Uterus (tissue), 3 donors: ENCODE measurements at regions not wholly inside any gene's neighbourhood (a gene's known extent, or its start where the extent isn't known, plus 50 kb on each side); places are given as distances from the start of the nearest gene placed in this dataset.

Source experiments
- DNase-seq, 2 donors: peaks; one replicate each; pipeline ENCODE4 v3.0.0-alpha.2; 2019 to 2020
- H3K27ac ChIP-seq, 2 donors: fragments of 200-600 bp; sonication (generic); 1 replicate in 1 of 2; 2 replicates in 1 of 2; pipeline ENCODE4 v1.5.1; 2016 to 2018
- H3K27me3 ChIP-seq, 2 donors: fragments of 200-600 bp; sonication (generic); one replicate each; pipeline ENCODE4 v1.5.1; 2018 to 2019; ENCODE audit warnings: control low read depth in 1 of 2
- H3K36me3 ChIP-seq, 2 donors: fragments of 200-600 bp; sonication (generic); one replicate each; pipeline ENCODE4 v1.5.1; 2019; ENCODE audit warnings: control low read depth in 1 of 2
- H3K4me1 ChIP-seq, 2 donors: fragments of 200-600 bp; sonication (generic); one replicate each; pipeline ENCODE4 v1.5.1; 2018 to 2019; ENCODE audit warnings: control low read depth in 1 of 2
- H3K4me3 ChIP-seq, 2 donors: fragments of 200-600 bp; sonication (generic); 1 replicate in 1 of 2; 2 replicates in 1 of 2; pipeline ENCODE4 v1.5.1; 2018 to 2019; ENCODE audit warnings: mild to moderate bottlenecking in 1 of 2
- H3K9me3 ChIP-seq, 2 donors: fragments of 200-600 bp; sonication (generic); one replicate each; pipeline ENCODE4 v1.5.1; 2019; ENCODE audit warnings: control low read depth in 1 of 2
- POLR2A ChIP-seq, 2 donors: fragments of 450-650 bp; IDR thresholded peaks; one replicate each; pipeline ENCODE4 v1.6.1; 2016; ENCODE audit warnings: antibody characterized with exemption in 2 of 2, mild to moderate bottlenecking in 1 of 2, moderate library complexity in 1 of 2
- intact Hi-C: fragments of 100-400 bp; cut with DNase I; formaldehyde crosslinking; loops from one replicate; pipeline ENCODE4 v1.15.1; 2023; ENCODE audit warnings: low total_unique reads
- TF ChIP-seq, protein P1 (sequence below), 4 experiments: fragments of 200-600 bp in 2 of 4; fragments of 450-650 bp in 2 of 4; sonication (generic) in 2 of 4; IDR thresholded peaks; one replicate each; pipeline ENCODE4 v1.5.1; 2016 to 2019; ENCODE audit warnings: antibody characterized with exemption in 4 of 4, mild to moderate bottlenecking in 2 of 4, moderate library complexity in 1 of 4
- donor health status: DM: yes; HTN: yes; CAD: no.

DNA sequence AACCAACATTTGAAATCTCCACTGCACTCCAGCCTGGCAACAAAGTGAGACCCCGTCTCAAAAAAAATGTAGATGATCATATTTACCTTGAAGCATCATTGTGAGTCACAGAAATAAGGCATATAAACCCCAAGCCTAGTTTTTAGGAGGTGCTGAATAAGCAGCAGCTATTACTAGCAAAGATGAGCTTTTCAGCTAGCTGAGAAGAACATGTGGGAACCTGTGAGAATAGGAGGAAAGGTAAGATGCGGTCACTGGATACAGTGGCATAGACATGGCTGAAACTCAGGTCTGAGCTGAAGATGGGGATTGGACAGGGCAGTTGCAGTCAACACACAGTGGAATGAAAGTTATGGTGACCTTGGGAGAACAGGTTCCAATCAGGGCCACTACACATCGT lies 284.3 kb upstream of the IRAK1BP1 start:
- intact Hi-C loops, result no loop called here
- H3K27me3 ChIP-seq, result no peaks in the 10 kb centered on the region
- H3K9me3 ChIP-seq, result no peaks in the 10 kb centered on the region
- H3K36me3 ChIP-seq, result no peaks in the 10 kb centered on the region
- no peak overlapping the region for H3K4me3 ChIP-seq
- H3K27ac ChIP-seq, result no peak overlapping the region
- no peak for TF ChIP-seq POLR2A (IDR thresholded peaks at IDR 0.05)
- TF ChIP-seq, protein P1, sequence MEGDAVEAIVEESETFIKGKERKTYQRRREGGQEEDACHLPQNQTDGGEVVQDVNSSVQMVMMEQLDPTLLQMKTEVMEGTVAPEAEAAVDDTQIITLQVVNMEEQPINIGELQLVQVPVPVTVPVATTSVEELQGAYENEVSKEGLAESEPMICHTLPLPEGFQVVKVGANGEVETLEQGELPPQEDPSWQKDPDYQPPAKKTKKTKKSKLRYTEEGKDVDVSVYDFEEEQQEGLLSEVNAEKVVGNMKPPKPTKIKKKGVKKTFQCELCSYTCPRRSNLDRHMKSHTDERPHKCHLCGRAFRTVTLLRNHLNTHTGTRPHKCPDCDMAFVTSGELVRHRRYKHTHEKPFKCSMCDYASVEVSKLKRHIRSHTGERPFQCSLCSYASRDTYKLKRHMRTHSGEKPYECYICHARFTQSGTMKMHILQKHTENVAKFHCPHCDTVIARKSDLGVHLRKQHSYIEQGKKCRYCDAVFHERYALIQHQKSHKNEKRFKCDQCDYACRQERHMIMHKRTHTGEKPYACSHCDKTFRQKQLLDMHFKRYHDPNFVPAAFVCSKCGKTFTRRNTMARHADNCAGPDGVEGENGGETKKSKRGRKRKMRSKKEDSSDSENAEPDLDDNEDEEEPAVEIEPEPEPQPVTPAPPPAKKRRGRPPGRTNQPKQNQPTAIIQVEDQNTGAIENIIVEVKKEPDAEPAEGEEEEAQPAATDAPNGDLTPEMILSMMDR (IDR thresholded peaks at IDR 0.05), result no peak
- DNase-seq, result no peak
- no peaks in the 10 kb centered on the region for H3K4me1 ChIP-seq

DNA sequence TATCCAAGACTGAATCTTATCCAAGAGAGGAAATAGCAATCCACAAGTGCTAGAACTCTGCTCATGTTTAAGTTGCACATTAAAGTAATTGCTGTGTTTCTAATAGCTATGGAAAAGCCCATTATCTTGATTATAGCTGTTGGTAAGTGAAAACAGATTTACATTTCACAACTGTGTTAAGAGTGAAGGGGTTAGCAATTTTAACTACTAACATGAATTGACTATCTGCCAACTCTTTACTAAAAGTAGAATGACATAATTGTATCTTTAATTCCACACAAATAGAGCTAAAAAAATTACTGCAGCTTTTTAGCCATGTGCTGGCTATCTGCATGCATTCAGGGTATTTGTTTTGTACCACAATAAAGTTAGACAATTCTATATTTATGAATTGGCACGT lies 277.9 kb upstream of the IRAK1BP1 start:
- Histone ChIP-seq H3K27ac (no peak overlapping the region), H3K9me3 (no peaks in the 10 kb centered on the region), H3K36me3 (no peaks in the 10 kb centered on the region), H3K4me1 (no peaks in the 10 kb centered on the region), H3K27me3 (no peaks in the 10 kb centered on the region), H3K4me3 (no peak overlapping the region)
- no peak for DNase-seq
- intact Hi-C loops, result no loop called here
- TF ChIP-seq POLR2A (IDR thresholded peaks at IDR 0.05), result no peak
- TF ChIP-seq, protein P1 (IDR thresholded peaks at IDR 0.05), result no peak

DNA sequence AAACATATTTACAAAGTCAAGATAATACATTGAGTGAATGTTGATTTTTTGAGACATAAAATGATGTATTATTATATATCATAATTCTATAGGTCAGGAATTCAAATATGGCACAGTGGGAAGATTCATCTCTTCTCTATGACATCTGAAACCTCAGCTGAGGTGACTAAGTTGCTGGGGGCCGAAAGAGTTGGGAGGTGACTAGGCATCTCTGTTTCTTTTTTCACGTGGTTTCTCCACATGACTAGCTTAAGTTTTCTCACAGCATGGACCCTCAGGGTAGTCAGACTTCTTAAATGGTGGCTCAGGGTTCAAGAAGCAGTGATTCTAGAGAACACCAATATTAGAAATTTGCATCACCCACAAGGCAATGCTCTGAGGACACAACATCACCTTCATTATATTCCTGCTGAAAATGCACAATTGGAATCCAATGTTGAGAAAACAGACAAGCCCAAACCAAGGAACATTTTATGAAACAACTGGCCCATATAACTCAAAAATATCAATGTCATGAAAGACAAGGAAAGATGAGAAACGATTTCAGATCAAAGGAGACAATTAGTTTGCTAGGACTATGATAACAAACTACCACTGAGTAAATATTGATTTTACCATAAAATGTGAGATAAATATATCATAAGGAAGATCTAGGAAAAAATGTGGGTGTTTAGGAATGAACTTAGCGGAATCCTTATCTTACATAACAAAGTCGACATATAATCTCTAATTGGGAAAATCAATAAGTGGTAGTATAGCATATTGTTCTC lies 273.3 kb upstream of the IRAK1BP1 start:
- H3K4me3 ChIP-seq, result no peak overlapping the region
- H3K27me3 ChIP-seq, result no peaks in the 10 kb centered on the region
- intact Hi-C loops, result no loop called here
- H3K4me1 ChIP-seq, result no peaks in the 10 kb centered on the region
- no peak for TF ChIP-seq POLR2A (IDR thresholded peaks at IDR 0.05)
- TF ChIP-seq, protein P1 (IDR thresholded peaks at IDR 0.05), result no peak
- no peak overlapping the region for H3K27ac ChIP-seq
- H3K9me3 ChIP-seq, result no peaks in the 10 kb centered on the region
- no peaks in the 10 kb centered on the region for H3K36me3 ChIP-seq
- DNase-seq, result no peak

DNA sequence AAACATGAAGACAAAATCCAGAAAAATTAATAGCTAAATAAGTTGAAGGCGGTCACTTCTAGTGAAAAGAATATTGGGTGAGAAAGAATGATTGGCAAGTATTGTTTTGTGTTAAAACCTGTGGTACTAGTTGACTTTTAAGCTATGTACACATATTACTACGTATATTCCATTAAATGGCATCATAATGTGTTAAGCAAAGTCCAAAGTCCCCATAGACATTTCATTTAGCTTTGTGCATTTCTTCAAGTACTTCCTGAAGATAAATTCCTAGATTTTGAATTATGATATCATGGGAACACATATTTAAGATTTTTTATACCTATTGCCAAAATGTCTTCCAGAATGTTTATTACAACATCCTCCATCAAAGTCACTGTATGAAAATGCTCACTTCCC lies 272.7 kb upstream of the IRAK1BP1 start:
- TF ChIP-seq, protein P1 (IDR thresholded peaks at IDR 0.05), result no peak
- TF ChIP-seq POLR2A (IDR thresholded peaks at IDR 0.05), result no peak
- Histone ChIP-seq H3K4me1 (no peaks in the 10 kb centered on the region), H3K27ac (no peak overlapping the region), H3K27me3 (no peaks in the 10 kb centered on the region), H3K4me3 (no peak overlapping the region), H3K36me3 (no peaks in the 10 kb centered on the region), H3K9me3 (no peaks in the 10 kb centered on the region)
- intact Hi-C loops, result no loop called here
- no peak for DNase-seq

DNA sequence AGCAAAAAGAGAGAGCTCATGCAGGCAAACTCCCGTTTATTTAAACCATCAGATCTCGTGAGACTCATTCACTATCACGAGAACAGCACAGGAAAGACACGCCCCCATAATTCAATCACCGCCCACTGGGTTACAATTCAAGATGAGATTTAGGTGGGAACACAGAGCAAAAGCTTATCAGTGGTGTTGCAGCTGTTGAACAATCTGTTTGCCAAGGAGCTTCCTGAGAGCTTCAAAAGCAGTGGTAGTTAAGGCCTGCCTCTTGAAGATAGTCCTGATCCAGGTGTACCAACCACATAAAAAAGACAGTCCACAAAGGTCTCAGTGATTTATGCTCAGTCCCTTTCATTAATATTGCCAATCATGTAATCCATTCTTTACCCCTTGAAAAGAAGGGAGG lies 269.4 kb upstream of the IRAK1BP1 start:
- no peak for DNase-seq
- intact Hi-C loops, result no loop called here
- Histone ChIP-seq H3K9me3 (no peaks in the 10 kb centered on the region), H3K36me3 (no peaks in the 10 kb centered on the region), H3K4me1 (no peaks in the 10 kb centered on the region), H3K4me3 (no peak overlapping the region), H3K27me3 (no peaks in the 10 kb centered on the region), H3K27ac (peak overlapping the region; percentile 10 to 65)
- TF ChIP-seq, protein P1 (IDR thresholded peaks at IDR 0.05), result no peak
- no peak for TF ChIP-seq POLR2A (IDR thresholded peaks at IDR 0.05)
